Activated T-cell treated with anti-CD3 and anti-CD28 coated beads for 24 hours (primary cell): ENCODE measurements at regions not wholly inside any gene's neighbourhood (a gene's known extent, or its start where the extent isn't known, plus 50 kb on each side); places are given as distances from the start of the nearest gene placed in this dataset.

Experiments
- DNase-seq: peaks from one replicate; pipeline ENCODE4 v3.0.0-alpha.2; 2020; ENCODE audit warnings: low read depth

DNA sequence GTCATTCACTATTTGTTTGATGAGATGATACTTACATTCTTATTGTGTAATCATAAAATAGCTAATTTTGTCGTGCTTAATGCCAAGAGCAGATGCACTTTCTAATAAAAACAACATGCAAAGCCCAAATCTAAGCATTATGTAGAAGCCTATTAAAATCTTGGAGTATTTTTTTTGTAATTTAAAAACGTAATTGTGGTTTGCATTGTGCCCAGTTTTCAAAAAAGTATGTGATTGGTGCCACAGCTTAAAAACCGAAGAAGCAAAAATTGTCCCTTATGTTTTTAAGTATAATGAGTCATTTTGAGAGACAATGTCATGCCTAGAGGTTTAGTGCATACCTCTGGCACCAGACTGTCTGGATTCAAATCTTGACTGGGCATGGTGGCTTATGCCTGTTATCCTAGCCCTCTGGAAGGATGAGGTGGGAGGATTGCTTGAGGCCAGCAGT, 464.8 kb upstream of the RGS6 start:
- DNase-seq, result no peak

GRCh38 chr14:71468701-71469100, 463.5 kb upstream of the RGS6 start:
- no peak for DNase-seq

GRCh38 chr14:71469643-71470335, 462.4 kb upstream of the RGS6 start:
- no peak for DNase-seq

DNA sequence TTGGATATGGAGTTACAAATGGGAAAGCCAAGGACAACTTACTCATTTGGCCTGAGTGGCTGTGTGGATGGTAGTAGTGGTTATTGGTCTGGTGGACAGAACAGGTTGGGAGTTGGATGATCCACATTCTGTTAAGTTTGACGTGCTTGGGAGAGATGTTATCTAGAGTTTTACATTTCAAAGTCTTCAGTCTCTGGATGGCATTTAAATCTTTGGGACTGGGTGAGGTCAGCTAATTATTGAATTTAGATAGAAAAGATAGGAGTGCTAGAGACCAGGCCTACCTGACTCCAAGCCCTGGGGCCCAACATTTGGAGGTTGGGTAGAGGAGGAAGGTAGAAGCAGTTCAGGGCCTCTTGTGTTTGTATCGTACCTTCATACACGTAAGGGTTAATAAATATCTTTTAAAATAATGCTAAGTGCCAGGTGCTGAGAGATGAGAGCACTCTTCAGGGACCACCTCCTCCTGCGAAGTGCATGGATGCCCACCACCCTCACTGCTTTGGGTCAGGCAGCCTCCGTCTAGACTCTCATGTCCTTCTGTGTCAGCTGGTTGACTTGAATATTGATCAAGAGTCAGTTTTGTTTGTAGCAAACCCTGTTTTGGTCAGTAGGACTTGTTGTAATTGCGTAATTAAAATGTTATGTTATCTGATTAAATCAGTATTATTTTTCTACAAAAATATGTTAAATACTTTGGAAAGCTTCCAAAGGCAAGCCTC, 460.4 kb upstream of the RGS6 start:
- DNase-seq, result no peak

DNA sequence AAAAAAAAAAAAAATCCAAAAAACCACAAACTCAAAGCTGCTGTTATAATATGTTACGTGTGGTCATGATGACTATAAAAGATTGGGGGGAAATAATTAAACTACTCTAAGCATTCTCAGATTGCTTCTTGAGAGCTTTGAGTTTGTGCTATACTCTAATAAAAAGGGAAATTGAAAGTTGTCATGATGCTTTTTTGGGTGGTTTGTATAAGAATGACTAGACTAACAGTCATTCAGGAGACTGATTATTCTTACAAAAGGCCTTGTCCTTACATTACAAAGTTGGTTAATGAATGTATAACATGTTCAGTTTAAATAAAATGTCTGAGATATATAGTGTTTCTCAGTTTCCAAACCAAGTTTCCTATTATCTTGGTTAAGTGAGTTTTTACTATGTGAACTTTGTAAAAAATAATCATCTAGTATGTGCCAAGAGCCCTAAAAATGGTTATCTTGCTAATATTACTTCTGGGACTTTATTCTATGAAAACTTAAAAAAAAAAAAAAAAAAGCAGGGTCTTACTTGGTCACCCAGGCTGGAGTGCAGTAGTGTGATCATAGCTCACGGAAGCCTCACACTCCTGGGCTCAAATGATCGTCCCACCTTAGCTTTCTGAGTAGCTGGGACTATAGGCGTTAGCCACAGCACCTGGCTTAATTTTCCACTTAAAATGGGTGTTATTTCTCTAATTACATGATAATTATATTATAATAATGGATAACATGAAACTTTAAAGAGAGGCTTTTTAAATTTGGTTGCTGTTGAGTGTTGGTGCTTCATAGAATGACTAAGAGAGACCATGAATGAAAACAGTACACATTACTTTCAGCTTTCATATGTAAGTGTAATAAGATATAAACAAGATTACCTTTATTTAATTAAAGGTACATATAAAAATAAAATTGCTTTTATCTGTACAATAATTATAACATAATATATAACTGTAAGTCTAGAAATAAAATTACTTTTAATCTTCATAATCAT, 459.6 kb upstream of the RGS6 start:
- DNase-seq, result no peak

- no peak for DNase-seq
Measured at GRCh38 chr14:71473843-71474242, 458.4 kb upstream of the RGS6 start.

- no peak for DNase-seq
Measured at GRCh38 chr14:71474301-71475265, 457.6 kb upstream of the RGS6 start.

DNA sequence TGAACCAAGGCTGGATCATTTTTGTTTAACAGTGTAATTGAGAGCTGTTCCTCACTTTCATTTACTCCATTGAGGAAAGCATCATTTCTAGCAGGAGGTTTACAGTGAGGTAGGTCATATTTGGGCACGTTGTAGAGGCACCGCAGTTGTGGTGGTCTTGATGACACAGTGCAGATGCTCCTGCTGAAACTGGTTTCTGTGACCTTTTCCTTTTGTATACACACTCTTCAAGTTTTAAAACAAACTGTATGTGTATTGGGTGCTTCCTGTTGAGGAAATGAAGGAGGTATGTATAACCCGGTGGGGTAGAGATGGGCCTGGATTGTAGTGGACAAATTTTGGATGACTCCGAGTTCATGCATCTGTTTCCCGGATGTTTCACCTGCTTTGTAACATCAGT, 456.3 kb upstream of the RGS6 start:
- no peak for DNase-seq

DNA sequence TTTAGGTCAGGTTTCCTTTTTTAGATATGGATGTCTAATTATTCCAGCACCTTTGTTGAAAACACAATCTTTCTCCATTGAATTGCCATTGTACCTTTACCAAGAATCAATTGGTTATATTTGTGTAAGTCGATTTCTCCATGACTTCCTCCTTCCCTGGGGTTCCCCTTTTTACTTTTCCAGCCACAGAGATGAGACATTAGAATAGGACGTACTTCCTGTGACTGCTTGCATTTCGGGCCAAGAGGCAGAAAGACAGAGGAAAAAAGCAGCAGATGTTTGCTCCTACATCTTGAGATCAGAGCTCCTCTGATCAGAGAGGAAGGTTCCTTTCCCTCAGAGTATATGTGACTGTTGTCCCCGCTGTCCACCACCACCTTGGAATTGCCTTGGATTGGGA, 453.7 kb upstream of the RGS6 start:
- no peak for DNase-seq

DNA sequence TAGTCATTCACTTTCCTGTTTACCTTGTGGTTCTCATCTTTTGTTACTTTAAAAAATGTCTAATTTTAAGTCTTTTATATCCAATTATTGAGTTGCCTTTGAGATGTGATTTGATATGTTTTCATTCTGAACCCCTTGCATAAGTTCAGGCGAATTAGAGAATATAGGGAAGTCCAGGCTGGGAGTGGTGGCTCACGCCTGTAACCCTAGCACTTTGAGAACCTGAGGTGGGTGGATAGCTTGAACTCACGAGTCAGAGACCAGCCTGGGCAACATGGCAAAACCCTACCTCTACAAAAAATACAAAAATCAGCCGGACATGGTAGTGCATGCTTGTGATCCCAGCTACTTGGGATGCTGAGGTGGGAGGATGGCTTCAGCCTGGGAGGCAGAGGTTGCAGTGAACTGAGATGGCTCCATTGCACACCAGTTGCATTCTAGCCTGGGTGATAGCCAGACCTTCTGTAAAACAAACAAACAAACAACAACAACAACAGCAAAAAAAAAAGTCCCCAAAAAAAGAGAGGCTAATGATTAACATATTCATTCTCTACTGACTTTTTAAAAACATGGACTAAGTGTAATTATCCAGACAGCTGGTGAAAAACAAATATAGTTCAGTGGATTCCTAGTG, 451.1 kb upstream of the RGS6 start:
- no peak for DNase-seq

GRCh38 chr14:71482671-71483070, 449.6 kb upstream of the RGS6 start:
- no peak for DNase-seq

DNA sequence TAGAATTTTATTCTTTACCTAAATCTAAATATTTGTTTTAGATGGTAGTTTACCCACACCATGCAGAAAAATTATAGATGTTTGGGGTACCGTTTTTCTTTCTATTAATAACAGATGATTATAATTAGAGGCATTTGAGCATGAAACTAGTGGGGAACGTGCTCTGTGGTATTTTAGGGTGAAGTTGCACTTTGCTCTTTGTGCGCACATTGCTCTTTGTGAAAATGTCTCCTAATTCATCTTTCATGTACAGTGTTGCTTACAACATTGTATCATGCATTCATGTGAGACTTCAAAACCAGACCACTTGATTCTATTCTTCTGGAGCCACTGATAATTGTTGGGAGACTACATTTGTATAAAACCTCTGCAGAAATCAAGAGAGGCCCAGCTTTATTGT, 449.1 kb upstream of the RGS6 start:
- no peak for DNase-seq

DNA sequence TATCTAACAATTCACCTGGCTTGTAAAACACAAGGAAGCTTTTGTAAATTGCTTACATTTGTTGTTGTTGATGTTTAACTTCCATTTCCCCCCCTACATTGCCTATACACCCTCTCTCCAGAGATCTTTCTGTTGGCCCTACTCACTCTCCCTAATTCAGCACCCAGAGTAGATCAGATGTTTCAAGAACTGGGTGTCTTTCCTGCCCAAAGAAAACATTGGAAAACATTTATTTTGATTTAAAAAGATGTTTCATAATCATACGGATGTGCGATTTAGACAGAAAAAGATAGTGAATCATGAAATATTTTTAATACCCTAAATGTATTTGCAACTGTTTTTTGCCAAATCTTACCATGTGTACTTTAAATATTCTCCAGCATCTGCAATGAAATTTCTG, 446.4 kb upstream of the RGS6 start:
- DNase-seq, result no peak

GRCh38 chr14:71486279-71486678, 445.9 kb upstream of the RGS6 start:
- no peak for DNase-seq

DNA sequence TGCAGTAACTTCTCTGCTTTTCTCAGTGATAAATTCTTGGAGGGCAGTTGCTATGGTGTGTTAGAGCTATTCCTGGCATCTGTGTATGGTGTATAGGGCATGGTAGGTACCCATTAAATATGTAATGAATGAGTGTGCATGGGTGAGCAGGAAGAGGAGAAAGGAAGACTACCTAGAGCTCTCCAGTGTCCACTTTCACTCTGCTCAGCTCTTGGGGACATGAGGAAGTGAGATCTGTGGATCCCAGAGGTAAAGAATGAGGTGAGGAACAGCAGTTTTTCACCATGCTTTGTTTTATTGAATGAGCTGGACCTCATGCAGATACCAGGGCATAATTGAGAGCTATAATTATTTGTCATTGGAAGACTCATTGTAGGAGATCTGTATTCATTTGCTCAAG, 444.8 kb upstream of the RGS6 start:
- no peak for DNase-seq

DNA sequence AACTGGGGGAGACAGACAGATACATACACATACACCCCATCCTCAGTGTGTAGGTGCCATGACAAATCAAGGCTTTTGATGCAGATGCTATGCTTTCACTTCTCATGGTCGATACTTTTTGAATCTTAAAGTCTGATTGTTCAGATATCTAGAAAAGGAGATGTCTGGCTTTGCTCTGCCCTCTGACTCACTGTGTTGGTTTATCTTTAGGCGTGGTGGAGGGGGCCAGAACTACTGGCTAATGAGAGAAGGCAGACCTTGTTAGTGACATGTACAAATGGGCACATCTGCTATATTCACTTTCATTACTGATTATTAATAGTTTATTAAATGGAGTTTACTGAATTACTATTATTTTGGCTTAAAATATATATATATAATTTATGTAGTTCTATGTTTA, 444.3 kb upstream of the RGS6 start:
- no peak for DNase-seq

- DNase-seq, result no peak
Measured at GRCh38 chr14:71488703-71489191, 443.5 kb upstream of the RGS6 start.

GRCh38 chr14:71489742-71490141, 442.5 kb upstream of the RGS6 start:
- no peak for DNase-seq

GRCh38 chr14:71491931-71492330, 440.3 kb upstream of the RGS6 start:
- no peak for DNase-seq

- DNase-seq, result no peak
Measured at GRCh38 chr14:71492346-71492745, 439.9 kb upstream of the RGS6 start.

- no peak for DNase-seq
Measured at GRCh38 chr14:71497645-71498086, 434.6 kb upstream of the RGS6 start.
